ENCODE measurements at regions not wholly inside any gene's neighbourhood (a gene's known extent, or its start where the extent isn't known, plus 50 kb on each side); places are given as distances from the start of the nearest gene placed in this dataset.

- TF ChIP-seq POLR2A (IDR thresholded peaks at IDR 0.05) = no peak
- TF ChIP-seq, protein P1, sequence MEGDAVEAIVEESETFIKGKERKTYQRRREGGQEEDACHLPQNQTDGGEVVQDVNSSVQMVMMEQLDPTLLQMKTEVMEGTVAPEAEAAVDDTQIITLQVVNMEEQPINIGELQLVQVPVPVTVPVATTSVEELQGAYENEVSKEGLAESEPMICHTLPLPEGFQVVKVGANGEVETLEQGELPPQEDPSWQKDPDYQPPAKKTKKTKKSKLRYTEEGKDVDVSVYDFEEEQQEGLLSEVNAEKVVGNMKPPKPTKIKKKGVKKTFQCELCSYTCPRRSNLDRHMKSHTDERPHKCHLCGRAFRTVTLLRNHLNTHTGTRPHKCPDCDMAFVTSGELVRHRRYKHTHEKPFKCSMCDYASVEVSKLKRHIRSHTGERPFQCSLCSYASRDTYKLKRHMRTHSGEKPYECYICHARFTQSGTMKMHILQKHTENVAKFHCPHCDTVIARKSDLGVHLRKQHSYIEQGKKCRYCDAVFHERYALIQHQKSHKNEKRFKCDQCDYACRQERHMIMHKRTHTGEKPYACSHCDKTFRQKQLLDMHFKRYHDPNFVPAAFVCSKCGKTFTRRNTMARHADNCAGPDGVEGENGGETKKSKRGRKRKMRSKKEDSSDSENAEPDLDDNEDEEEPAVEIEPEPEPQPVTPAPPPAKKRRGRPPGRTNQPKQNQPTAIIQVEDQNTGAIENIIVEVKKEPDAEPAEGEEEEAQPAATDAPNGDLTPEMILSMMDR (IDR thresholded peaks at IDR 0.05) = no peak
These were observed 89.0 kb upstream of the TENT5D start for GRCh38 chrX:80331285-80331684.
